Eye (tissue), 1 donor: ENCODE measurements at regions not wholly inside any gene's neighbourhood (a gene's known extent, or its start where the extent isn't known, plus 50 kb on each side); places are given as distances from the start of the nearest gene placed in this dataset.
A peak's percentile ranks its signal among the peaks of the same experiment; 100 is the strongest.
"Not testable (repeated sequence)": the region's sequence is repeated elsewhere in the genome, so short reads cannot be mapped to it uniquely, and the experiment has no call there.

Source experiments
- DNase-seq: peaks from one replicate; pipeline ENCODE4 v3.0.0-alpha.2; 2015

DNA sequence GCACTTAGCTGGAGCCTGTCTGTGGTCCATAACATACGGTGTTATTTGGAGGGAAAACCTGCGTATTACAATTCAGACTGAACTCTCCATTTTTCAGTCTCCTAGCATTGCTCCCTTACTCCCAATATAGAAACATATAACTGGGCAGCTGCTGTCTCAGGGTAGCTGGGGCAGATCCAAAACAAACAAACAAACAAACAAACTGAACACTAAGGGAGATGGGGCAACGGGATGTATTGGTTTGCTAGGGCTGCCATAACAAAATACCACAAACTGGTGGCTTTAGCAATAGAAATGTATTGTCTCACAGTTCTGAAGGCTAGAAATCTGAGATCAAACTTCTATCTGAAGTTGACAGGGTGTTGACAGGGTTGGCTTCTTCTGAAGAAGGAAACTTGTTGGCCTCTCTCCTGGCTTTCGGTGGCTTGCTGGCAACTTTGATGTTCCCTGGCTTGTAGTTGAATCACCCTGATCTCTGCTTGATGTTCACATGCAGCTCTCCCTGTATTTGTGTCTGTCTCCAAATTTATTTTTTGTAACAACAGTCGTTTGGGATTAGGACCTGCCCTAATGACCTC, 329.3 kb upstream of the ZNF804A start:
- no peak for DNase-seq

DNA sequence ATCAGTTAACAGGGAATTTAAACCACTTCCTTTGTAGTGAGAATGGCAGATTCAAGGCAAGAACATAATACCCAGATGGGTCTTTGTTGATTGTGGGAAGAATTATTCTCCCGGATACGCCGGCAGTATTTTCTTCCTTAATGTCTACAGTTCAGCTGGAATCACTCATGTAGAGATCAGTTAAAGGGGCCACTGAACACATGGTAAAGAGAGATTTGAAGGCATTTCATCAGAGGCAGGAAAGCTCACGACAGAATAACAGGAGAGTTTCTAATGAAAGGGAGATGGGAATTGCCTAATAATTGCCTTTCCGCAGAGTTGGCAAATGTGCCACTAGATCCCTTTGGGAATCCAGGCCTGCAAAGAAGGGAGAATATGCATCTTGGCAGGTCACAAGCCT, 327.7 kb upstream of the ZNF804A start:
- peak; percentile 22 for DNase-seq

DNA sequence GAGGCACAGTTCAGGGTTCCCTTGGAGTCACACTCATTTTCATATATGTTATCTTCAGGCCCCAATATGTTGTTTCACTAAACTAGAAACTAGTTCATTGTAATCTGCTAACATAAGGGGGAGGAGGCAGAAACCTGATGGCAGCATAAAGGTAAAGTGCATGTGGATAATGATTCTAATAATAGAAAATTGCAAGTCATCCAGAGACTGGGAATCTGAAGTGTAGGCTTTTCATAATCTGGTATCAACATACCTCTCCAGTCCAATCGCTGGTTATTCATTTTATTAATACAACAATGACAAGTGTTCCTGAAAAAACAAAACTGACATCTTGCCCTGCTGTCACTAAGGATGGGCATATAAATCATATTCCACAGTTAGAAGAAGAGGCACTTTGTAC, 326.3 kb upstream of the ZNF804A start:
- no peak for DNase-seq

DNA sequence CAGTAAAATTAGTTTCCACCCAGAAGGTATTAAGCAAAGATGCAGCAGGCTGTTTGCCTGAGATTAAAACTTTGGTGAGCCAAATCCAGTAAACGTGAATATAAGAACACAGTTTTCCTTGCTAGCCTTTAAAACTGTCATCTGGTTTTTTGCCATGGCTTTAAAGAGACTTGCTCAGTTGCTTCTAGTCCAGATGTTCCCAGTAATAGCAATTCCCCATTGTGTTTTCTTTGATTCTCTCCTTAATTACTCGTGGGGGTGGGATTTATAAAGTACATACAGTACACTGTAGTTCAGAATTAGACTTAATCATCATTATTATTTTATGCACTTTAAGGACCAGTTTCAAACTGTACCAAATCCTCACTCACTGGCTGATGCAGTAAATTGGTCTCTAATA, 303.5 kb upstream of the ZNF804A start:
- no peak for DNase-seq

DNA sequence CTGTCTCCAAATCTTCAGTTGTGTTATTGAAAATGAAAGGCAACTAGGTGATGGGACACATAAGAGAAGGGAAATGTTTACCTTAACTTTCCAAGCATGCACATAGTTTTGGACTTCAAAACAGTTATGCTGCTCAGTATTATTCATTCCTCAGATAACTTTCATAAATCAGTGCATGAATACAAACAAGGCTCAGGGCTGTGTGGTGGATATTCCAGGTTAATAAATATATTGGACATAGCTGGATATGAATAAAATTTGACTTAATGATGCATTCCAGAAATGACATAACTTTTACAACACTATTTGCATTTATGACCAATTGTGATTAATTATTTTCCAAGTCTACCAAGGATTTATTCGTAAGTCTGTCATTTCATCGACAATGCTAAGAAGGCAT, 301.2 kb upstream of the ZNF804A start:
- no peak for DNase-seq

DNA sequence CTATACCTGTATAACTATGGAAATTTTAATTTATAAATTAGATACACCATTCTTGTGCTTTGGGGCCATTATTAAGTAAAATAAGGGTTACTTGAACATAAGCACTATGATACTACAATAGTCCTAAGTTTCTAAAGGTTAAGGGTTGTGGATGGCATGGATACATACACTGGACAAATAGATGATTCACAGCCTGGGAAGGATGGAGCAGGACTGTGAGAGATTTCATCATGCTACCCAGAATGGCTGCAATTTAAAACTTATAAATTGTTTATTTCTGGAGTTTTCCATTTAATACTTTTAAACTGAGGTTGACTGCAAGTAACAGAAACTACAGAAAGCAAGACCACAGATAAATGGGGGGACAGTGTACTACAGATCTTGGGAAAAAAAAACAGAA, 295.8 kb upstream of the ZNF804A start:
- DNase-seq, result no peak

DNA sequence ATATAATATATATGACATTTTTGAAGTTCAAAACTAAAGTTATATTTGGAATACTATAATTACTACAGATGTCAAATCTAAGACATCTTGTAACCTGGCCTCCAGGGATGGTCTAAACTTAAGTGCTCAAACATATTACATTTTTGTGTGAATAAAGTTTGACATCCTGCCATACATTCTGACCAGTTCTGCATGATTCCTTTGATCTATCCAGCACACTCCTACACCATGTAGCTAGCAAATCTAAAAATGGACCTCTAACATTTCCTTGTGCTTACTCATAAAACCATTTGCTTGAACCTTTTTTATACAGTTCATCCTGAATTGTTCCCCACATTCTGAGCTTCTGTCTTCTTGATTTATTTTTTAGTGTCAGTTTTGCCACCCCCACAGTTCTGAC, 294.3 kb upstream of the ZNF804A start:
- no peak for DNase-seq

DNA sequence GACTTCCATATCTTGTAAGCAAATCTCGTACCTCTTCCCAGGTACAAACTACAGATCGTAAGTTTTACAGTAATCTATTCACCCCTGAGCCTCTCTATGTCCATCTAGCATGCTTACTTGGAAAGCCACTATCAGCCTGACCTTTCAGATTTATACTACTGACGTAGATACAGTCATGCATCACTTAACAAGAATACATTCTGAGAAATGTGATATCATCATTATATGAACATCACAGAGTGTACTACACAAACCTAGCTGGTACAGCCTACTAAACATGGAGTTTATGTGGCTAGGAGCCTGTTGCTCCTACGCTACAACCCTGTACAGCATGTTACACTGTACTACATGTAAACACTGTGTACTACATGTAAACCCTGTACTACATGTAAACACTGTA, 293.2 kb upstream of the ZNF804A start:
- no peak for DNase-seq

DNA sequence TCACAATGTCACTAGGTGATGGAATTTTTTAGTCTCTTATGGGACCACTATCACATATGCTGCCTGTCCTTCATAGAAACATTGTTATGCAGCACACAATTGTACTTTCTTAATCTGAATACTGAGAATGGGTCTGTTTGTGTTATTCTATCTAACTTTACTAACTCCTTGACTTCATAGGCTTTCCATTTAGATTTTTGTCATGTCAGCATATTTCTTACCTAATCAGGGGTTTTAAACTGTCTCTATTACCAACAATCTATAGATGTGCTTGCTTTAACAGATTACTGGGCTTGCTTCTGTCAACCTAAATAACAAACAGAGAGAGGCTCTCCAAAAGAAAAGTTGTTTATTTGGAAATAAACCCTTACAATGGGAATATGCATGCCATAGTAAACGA, 289.6 kb upstream of the ZNF804A start:
- DNase-seq, result no peak

DNA sequence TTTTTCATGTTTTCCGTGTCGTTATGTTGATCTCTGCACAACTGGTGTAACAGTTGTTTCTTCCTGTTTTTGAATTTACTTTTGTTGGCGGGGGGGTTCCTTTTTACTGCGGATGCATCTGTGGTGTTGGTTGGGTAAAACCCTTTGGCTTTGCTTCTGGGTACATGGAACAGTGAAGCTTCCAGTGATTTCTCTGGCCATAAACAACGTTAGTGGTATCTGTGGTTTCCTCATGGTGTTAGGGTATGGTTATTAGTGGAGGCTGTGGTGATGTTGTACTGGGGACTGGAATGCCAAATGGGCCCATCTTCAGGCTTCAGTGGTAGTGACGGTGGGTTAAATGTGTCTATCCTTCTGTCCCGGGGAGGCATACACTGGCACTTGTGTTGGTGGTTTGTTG, 285.4 kb upstream of the ZNF804A start:
- no peak for DNase-seq

DNA sequence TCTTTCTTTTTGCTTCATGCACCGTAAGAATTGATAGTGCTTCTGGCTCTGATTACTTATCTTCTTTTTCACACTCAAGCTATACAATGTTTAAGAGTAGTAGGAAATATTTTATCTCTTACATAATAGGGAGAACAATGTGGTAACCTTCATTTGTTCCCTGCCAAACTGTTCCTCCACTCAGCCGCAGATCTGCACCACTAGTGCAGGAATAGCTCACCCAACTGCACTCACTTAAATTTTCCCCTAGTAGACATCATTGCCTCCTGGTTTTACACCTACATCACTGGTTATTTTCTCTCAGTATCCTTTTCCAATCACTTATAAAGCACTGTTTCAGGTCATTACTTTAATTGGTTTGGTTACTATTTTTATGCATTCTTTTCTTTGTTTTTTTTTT, 283.5 kb upstream of the ZNF804A start:
- no peak for DNase-seq

DNA sequence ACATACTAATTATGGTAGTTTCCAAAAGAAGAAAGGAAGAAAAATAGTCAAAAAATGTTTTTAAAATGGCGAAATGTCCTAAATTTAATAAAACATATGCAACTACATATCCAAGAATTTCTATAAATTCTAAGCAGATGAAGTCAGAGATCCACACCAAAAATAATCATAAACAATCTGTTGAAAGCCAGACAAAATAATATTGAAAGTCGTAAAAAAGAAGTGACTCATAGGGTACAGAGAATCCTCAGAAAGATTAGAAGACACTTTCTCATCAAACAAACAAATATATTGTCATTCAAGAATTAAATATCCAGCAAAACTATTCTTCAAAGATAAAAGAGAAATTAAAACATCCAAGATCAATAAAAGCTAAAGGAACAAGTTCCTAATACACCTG, 281.4 kb upstream of the ZNF804A start:
- DNase-seq, result no peak

DNA sequence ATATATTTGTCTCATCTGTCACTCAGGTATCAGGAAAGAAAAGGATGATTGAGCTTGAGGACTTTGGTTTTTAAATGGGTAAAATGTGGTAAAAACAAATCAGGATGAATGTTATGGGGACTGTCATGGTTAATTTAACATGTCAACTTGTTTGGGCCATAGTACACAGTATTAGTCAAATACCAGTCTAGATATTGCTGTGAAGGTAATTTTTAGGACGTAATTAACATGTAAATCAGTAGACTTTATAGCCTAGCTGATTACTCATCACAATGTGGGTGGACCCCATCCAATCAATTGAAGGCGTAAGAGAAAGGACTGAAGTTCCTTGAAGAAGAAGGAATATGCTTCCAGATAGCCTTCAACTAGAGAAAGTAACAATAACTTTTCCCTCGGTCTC, 275.7 kb upstream of the ZNF804A start:
- DNase-seq, result no peak

DNA sequence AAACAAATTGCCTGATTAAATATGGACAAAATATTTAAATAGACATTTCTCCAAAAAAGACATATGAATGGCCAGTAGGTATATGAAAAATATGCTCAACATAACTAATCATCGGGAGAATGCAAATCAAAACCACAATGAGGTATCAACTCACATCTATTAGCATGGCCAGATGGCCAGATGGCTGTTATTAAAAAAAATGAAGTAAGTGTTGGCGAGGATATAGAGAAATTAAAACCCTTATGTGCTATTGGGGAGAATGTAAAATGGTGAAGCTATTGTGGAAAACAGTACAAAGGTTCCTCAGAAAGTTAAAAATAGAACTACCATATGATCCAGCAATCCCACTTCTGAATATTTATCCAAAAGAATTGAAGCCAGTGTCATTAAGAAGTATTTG, 272.3 kb upstream of the ZNF804A start:
- no peak for DNase-seq

DNA sequence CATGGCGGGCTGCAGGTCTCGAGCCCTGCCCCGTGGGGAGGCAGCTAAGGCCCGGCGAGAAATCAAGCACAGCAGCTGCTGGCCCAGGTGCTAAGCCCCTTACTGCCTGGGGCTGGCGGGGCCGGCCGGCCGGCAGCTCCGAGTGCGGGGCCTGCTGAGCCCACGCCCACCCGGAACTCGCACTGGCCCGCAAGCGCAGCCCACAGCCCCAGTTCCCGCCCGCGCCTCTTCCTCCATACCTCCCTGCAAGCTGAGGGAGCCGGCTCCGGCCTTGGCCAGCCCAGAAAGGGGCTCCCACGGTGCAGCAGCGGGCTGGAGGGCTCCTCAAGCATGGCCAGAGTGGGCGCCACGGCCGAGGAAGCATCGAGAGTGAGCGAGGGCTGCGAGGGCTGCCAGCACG, 270.5 kb upstream of the ZNF804A start:
- DNase-seq, result not testable (repeated sequence)

DNA sequence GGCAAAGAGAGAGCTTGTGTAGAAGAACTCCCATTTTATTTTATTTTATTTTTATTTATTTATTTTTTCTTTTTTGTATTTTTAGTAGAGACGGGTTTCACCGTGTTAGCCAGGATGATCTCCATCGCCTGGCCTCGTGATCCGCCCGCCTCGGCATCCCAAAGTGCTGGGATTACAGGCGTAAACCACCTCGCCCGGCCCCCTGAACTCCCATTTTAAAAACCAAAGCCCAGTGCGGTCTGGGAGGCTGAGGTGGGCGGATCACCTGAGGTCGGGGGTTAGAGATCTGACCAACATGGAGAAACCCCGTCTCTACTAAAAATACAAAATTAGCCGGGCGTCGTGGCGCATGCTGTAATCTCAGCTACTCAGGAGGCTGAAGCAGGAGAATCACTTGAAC, 267.8 kb upstream of the ZNF804A start:
- DNase-seq, result not testable (repeated sequence)

DNA sequence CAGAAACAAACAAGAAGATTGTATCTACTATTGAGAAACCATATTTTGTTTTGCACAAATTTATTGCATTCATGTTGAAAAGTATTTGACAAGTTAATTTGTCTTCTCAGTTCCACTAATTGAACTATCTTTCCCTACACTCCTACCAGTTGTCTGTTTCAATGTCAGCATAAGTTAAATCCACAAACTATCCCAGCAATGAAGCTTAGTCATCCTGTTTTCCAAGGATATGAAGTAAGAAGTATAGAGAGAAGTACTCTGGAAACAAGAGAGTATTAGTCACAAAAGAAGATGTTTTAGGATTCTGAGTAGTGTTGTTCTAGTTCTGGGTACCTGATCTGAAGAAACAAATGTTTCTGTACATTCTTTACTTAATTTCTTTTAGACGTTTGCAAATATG, 261.6 kb upstream of the ZNF804A start:
- no peak for DNase-seq

DNA sequence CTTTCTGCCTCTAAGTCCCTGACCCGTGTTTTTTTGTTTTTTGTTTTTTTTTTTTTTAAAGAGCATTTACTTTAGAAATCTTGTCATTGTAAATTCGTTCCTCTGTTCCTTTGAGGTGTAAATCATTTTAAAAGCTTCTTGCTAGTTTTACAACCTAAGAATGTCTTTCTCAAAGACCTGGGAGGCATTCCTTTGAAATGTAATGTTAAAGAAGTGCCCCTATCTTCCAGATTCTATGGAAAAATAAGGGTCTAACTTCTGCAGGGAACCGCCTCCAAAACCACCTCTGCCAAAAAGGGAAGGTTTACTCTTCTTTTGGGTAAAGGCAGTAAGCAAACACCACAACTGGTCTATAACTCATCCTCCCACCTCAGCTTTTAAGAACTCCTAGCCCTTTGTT, 259.6 kb upstream of the ZNF804A start:
- DNase-seq, result no peak

DNA sequence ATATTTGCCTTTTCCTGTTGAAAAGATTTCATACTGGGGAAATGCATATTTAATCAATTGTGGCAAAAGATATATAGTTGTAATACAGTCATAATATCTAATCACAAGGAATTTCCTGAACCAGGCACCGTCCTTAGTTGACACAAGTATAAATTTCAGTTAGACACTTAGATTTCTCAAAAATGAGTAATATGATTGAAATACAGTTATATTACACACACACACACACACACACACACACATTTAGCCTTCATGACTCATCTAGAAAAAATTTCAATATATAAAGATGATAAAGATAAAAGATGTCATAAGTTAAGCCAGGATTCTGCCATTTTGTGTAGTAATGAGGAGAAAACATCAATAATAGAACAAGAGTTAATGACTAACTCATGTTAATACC, 258.4 kb upstream of the ZNF804A start:
- DNase-seq, result no peak

DNA sequence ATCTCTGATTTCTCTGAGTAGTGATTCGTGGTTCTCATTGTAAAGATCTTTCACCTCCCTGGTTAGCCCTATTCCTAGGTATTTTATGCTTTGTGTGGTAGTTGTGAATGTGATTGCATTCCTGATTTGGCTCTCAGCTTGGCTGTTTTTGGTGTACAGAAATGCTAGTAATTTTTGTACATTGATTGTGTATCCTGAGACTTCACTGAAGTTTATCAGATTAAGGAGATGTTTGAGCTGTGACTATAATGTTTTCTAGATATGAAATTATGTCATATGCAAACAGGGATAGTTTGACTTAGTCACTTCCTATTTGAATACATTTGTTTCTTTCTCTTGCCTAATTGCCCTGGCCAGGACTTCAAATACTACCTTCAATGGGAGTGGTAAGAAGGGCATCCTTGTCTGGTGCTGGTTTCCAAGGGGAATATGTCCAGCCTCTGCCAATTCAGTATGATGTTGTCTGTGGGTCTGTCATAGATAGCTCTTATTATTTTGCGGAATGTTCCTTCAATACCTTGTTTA, 251.9 kb upstream of the ZNF804A start:
- no peak for DNase-seq

DNA sequence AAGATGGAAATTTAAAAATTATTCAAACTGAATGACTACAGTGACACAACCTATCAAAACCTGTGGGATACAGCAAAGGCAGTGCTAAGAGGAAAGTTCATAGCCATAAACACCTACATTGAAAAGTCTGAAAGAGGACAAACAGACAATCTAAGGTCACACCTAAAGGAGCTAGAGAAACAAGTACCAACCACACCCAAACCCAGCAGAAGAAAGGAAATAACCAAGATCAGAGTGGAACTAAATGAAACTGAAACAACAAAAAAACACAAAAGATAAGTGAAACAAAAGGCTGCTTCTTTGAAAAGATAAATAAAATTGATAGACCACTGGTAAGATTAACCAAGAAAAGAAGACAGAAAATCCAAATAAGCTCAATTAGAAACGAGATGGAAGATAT, 247.2 kb upstream of the ZNF804A start:
- DNase-seq, result no peak

DNA sequence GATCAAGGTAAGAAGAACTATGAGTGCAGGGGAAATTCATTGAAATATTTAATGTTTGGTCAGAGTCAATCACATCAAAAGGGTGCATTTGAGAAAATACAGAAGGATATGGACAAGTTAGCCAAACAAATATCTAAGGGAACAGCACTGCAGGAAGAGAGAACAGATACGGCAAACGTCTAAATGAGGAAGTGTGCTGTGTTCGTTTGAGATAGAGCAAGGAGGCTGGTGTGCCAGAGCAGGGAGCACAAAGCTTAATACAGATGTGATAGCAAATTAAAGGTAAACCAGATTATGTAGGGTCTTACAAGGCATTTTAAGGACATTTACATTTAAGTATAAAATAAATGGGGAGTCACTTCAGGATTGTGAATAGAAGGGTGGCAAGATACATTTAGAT, 241.3 kb upstream of the ZNF804A start:
- no peak for DNase-seq

DNA sequence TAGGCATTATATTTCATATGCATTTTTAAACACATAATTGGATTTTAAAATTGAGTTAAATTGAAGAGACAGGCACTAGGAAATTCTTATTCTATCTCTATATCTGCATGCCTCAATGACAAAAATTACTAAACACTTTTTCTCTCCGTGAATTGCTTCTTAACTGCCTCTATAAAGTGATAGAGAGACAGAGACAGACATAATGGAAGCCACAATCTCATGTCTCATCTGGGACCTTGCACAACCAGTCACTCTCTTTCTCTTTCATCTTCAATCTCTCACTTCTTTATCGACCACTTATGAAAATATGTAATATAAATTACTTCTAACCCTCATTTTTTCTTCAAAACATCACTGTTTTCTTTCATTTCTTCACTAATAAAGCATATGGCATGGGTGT, 238.9 kb upstream of the ZNF804A start:
- no peak for DNase-seq

DNA sequence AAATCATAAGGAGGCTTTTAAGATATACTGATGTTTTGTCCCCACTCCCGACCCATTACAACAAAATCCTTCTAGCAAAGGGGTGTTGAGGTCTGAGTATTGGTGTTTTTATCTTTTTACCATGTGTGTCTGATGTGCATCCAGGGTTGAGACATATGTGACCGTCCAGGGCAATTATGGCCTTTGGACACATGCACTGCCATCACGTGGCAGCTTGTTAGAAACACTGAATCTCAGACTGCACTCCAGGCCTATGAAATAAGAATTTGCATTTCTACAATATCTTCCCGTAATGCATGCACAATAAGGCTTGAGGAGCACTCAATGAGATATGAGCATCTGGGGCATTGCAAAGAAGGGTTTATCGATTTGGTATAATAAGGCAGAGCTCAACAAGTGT, 235.1 kb upstream of the ZNF804A start:
- DNase-seq, result no peak

DNA sequence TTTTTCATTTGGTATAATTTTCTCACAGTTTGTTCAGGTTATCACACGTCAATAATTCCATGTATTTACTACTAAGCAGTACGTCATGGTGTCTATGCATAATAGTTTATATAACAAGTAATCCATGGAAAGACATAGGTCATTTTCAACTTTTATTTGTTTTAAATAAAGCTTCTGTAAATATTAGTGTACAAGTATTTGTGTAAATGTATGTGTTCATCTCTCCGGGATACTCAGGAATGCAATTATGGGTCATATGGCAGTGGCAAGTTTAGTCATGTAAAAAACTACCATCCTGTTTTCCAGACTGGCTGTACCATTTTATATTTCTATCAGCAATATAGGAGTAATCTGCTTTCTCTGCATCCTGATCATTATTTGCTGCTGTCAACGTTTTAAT, 231.1 kb upstream of the ZNF804A start:
- DNase-seq, result no peak

DNA sequence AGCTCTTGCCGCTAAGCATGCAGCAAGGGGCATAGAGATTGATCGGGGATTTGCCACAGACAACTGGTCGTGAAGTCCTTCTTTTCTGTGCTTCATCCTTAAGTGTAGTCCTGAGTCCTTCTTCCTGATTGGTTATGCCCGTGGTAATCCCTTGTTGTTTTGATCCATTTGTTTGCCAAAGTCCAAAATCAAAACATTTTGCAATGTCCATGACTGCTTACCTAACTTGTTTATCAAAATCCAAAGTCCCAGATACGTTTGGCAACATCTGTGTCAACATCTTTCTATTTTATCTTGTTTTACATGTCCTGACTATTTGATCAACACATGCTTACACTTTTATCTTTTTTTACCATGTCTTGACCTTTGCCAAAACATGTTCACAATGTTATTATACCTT, 229.0 kb upstream of the ZNF804A start:
- DNase-seq, result no peak
